HK-2 (cell line): ENCODE measurements at regions not wholly inside any gene's neighbourhood (a gene's known extent, or its start where the extent isn't known, plus 50 kb on each side); places are given as distances from the start of the nearest gene placed in this dataset.

Experiments used
- DNase-seq: peaks from one replicate; pipeline ENCODE4 v3.0.0-alpha.2; 2018; ENCODE audit not compliant: unreplicated experiment

- no peak for DNase-seq
These were observed 678.5 kb upstream of the TBX3 start for GRCh38 chr12:115362339-115362976.

GRCh38 chr12:115357681-115358080 is 673.7 kb upstream of the TBX3 start:
- no peak for DNase-seq

GRCh38 chr12:115355301-115355700 is 671.3 kb upstream of the TBX3 start:
- DNase-seq: no peak

- peak; percentile 50 for DNase-seq
These were observed 670.3 kb upstream of the TBX3 start for GRCh38 chr12:115354007-115354890.

- DNase-seq: no peak
These were observed 669.5 kb upstream of the TBX3 start for GRCh38 chr12:115353467-115353866.

- DNase-seq: no peak
These were observed 667.6 kb upstream of the TBX3 start for GRCh38 chr12:115351514-115352077.

GRCh38 chr12:115349711-115350110 is 665.7 kb upstream of the TBX3 start:
- DNase-seq: no peak

GRCh38 chr12:115348301-115348700 is 664.3 kb upstream of the TBX3 start:
- no peak for DNase-seq

GRCh38 chr12:115343601-115344000 is 659.6 kb upstream of the TBX3 start:
- DNase-seq: no peak

- DNase-seq: no peak
These were observed 659.0 kb upstream of the TBX3 start for GRCh38 chr12:115343008-115343407.

GRCh38 chr12:115341442-115341841 is 657.5 kb upstream of the TBX3 start:
- peak; percentile 70 for DNase-seq

GRCh38 chr12:115338566-115339294 is 654.8 kb upstream of the TBX3 start:
- DNase-seq: no peak

GRCh38 chr12:115337693-115338543 is 653.9 kb upstream of the TBX3 start:
- peak; percentile 13 for DNase-seq

GRCh38 chr12:115336506-115336905 is 652.5 kb upstream of the TBX3 start:
- DNase-seq: no peak

- DNase-seq: no peak
These were observed 651.6 kb upstream of the TBX3 start for GRCh38 chr12:115335594-115335993.

- DNase-seq: no peak
These were observed 651.1 kb upstream of the TBX3 start for GRCh38 chr12:115335048-115335447.

- DNase-seq: no peak
These were observed 649.0 kb upstream of the TBX3 start for GRCh38 chr12:115332945-115333344.

- DNase-seq: no peak
These were observed 641.9 kb upstream of the TBX3 start for GRCh38 chr12:115325858-115326257.

GRCh38 chr12:115324949-115325593 is 641.1 kb upstream of the TBX3 start:
- DNase-seq: no peak

- DNase-seq: no peak
These were observed 639.4 kb upstream of the TBX3 start for GRCh38 chr12:115323223-115323905.
